HG03342 (cell line): ENCODE measurements at regions not wholly inside any gene's neighbourhood (a gene's known extent, or its start where the extent isn't known, plus 50 kb on each side); places are given as distances from the start of the nearest gene placed in this dataset.

Source experiments
- ATAC-seq: cut with Tn5 transposase; IDR thresholded peaks from one replicate; pipeline ENCODE4 v1.9.1; 2021; ENCODE audit warnings: mild to moderate bottlenecking, moderate library complexity; ENCODE audit not compliant: unreplicated experiment

DNA sequence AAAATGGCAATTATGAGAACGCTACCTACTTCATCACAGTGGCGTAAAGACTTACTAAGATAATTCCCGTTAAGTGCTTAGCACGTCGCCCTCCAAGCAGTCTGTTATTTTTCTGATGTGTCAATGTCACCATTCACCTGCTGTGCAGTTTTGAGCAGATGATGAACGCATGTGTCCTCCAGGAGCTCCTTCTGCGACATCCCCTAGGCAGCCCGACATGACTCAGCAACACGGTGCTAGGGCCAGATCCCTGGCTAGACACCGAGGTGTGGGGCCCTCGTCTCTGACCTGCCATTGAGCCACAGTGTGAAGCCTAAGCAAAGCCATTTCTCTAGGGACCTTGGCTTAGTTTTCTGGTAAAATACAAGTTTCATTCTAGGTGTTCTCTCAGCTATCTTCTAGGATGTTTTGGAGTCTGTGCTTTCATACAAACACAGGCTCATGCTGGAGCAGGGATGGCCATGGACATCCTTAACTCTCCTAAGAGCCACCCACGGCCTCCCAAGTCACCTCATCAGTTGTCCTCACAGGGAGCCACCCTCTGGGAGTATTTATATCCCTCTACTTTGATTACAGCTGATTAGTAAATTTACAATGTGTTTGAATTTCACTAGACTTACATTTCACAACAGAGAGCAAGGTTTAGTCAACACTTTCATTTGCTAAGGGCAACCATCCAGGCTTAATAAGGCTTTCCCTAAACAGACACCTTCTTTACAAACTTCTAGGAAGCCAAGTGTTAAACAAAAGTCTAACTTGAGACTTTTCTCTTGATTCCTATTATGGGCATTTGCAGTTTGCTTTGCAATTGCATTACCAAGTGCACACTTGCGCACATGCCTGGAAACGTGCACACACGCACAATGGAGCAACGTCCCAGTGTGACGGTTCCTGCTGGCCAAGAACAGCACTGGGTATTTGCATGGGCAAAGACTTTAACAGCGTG lies 376.8 kb upstream of the ID2 start:
- no peak for ATAC-seq

DNA sequence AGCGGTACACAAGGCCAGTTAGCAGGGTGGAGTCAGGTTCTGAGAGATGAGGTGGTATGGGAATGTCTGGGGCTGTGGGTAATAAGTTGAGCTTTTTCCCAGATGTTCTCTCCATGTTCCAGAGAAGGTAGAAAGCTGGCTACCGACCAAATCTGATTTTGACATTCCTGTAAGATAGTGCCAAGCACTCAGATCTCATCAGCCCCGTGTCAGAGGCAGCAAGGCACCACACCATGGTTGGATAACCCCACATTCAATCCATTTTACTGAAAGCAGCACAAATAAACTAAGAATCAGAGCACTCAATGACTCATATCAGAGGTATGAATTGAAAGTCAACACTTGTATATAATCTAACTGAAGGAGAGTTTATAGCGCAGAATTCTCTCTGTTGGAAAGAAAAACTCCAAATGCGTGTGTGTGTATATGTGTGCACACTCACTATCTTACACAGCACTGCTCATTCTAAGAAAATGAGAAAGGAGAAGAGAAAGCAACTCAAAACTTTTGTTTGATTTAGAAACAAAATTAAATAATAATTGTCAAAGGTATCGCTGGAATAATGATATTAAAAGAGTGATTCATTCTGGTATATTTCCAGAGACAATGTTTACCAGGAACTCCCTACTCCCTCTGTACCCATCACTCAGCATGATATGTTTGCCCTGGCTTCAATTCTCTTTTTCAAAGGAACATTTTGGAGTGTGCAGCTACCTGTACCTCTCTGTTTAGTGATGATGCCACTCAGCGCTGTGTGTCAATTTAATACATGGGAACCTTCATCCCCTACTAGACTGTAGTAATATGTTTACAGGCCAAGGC lies 375.1 kb upstream of the ID2 start:
- no peak for ATAC-seq

DNA sequence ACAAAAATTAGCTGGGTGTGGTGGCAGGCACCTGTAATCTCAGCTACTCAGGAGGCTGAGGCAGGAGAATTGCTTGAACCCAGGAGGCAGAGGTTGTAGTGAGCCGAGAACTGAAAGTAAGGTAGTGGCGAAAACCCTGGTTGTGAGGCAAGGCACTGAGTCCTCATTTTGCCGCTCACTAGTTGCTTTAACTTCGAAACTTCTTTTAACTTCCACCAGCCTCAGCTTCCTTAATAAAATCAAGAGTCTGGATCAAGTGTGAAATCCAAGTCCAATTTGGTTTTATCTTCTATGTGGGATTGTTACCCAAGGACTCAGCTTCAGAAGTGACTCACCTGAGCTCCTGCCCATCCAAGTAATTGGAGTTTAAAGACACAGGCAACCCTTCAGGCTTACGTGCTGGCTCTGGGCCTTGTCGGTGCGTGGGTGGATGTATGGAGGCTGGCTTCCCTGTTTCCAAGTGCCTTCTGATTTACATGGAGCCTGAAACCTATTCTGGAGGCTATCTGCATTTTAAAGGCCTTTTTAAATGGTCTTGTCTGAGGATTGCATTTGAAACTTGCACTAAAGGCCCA lies 374.2 kb upstream of the ID2 start:
- ATAC-seq = no peak

DNA sequence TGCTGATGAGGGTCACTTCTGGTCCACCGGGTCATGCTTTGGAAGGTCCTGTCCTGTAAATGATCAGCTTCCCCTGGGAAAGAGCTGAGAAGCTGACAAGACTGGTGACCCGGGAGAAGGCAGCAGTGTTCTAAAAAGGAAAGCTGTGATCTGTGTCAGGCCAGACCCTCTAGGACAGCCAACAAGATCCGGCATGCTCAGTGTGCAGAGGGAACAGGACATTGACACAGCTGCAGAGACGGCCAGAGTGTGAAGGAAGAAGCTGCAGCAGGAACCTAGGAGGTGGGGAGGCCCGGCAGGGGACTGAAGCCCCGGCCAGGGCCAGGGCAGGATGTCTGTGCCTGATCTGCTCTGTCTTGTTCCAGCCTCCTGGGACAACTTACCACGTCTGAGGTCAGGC lies 372.7 kb upstream of the ID2 start:
- ATAC-seq = no peak

DNA sequence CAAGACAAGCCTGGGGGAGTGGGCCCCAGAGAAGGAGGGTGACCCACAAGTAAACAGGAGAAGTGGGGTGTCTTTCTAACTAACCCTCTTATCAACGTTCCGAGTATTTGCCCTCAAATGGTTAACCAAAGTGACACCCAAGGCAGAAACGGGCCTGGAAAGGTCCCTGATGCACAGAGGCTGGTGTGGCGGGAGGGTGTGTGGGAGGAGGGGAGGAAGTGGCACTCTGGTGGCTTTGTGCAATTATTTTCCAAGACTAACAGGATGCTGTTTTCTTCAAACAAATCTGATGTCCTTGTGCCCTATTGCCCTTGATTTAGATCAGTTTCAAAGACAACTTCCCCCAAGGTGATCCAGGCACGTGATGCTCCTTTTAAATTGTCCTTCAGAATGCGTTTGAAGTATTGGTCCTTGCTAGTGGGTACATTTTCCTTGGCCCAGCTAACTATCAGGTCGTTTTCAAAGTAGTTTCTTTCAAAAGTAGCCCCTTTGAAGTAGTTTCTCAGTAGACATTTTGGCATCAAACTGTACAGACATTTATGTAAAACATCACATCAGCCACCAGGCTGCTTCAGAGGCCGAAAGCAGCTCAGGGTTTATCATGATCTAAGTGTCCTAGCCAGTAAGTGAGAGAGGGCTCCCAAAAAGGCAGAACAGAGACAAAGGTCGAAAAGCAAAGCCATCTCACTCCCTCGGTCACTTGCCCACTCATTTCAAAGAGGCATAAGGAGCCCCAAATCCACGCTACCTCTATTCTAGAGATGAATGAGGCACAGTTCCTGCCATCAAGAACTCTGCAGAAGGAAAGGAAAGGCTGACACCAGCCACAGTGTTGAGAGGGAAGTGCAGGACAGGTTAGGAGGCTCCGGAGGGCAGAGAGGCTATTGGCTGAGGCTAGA lies 371.1 kb upstream of the ID2 start:
- ATAC-seq = no peak

DNA sequence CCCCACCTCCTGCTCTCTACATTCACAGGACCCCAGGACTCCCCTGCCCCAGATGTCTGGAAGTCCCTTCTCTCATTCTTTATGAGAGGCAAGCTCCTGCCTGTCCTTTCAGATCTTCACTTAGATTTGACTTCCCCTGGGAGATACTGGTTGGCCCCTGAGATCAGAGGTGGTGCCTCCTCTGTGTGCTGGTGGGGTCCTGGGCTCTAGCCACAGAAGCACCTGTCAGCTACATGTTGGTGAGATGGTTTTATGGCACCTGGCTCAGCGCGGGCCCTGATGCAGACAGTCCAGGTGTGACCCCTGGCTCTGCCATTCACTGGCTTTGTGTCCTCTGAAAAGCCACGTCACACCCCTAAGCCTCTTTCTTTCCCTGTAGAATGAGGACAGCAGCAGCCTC lies 369.6 kb upstream of the ID2 start:
- ATAC-seq = no peak

DNA sequence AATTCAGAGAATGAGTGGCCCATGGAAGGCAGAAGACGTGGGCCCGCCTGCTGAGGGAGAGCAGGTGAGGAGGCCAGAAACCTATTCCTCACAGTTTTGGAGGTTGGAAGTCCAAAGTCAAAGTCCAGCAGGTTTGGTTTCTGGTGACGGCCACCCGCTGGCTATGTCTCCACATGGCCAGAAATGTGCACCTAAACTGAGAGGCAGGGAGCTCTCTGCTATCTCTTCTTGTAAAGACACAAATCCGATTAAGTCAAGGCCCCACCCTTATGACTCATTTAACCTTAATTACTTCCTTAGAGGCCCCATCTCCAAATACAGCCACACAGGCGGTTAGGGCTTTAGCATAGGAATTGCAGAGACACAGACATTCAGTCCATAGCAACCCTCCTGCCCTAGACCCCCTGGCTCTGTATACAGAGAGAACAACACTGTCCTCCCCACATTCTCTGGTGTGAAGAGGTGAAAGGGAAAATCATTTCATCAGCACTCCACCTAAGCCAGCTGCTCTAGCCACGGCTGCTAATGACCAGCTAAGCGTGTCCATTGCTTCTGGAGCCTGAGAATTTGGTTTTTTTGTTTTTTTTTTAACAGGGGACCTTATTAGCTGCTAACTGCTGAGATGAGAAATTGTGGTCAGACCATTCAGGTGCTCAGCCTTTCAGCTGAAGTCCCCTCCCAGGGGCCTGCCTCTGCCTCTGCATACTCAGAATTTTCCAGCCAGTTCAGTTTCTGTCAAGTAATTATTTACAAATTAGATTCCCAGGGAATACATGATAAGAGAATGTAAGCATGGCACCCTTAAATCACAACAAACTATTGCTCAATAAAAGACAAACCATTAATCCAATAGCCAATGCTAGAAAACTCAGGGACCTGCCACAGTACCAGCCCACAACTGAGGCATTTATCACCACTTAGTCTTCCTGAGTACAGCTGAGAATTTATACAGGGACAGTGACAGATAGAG lies 368.7 kb upstream of the ID2 start:
- peak; percentile 82 for ATAC-seq

DNA sequence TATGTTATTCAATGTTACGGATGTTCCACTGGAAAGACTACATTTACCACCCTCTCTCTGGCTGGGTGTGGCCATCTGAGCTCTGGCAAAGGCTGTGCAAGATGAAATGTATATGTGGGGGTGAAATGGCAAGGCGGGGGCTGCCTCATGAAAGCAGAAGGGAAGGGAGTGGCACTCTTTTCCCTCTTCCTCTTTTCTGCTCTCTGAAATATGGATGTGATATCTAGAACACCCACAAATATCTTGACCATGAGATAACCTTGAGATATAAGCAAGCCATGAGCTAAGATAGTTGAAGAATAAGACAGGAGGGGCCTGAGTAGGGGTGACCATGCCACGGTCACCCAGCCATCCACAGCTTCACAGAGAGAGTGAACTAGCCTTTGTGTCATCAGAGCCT lies 367.8 kb upstream of the ID2 start:
- no peak for ATAC-seq

DNA sequence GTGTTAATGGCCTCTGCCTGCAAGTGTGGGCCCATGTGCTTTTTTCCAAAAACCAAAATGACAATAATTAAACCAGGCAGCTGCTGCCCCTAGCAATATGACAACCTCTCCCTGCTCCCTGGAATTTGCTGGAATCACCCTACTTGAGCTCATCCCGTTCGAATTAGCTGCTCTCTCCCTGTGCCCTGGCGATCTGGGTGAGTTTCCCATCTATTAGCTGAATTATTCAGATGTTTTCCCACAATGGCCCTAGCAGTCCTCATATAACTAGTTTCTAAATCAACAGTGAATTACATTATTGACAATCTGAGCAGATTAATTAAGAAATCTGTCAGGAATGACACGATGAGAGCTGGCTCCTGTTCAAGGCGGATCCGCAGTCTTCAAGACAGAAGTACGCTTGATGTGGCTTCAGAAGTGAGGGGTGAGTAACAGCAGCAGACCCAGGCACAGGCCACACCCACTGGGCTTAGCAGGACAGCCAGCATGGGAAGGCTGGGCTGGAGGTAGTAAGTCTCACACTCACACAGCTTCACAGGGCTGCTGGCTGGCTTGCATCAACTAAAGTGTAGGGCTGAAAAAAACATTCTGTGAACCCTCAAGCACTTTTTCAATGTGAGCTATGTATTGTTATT lies 366.2 kb upstream of the ID2 start:
- no peak for ATAC-seq

DNA sequence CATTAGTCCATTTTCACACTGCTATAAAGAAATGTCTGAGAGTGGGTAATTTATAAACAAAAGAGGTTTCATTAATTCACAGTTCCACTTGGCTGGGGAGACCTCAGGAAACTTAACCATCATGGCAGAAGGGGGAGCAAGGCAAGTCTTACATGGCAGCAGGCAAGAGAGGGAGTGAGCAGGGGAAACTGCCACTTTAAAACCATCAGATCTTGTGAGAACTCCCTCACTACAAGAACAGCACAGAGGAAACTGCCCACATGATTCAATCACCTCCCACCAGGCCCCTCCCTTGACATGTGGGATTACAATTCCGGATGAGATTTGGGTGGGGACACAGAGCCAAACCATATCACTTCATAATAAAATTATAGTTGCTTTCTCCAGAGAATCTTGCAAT lies 365.5 kb upstream of the ID2 start:
- no peak for ATAC-seq

DNA sequence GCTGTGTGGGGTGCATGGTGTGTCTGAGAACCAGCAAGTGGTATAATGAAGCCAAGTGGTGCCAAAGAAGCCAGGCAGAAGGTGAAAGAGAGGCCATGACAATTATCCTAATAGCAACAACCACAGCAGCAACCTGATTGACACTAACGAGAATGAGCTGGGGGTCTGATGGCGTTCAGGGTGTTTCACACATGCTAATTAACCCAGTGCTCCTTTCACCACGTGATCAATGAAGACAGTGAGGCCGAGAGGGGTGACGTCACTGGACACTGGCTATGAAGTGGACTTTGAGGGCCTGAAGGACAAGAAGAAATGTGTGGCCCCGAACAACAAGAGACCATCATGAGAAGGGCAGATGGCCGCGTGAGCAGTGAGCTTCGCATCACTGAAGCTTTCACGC lies 364.4 kb upstream of the ID2 start:
- ATAC-seq = no peak

DNA sequence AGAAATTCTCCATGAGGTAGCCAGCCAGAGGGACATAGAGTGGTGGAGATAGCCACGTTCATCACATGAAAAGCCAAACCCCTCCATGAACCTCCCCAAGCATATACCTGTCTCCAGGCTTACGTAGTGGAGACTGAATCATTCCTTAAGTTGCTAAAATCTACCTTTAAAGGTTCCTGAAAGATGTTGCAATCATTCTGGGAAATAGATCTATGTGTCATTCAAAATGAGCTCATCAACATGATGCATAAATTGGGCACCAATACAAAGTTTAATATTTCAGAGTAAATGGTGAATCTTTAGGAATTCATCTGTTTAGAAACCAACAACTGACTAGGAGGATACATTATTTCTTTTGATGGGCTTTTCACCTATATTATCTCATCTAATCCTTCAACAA lies 362.6 kb upstream of the ID2 start:
- no peak for ATAC-seq

DNA sequence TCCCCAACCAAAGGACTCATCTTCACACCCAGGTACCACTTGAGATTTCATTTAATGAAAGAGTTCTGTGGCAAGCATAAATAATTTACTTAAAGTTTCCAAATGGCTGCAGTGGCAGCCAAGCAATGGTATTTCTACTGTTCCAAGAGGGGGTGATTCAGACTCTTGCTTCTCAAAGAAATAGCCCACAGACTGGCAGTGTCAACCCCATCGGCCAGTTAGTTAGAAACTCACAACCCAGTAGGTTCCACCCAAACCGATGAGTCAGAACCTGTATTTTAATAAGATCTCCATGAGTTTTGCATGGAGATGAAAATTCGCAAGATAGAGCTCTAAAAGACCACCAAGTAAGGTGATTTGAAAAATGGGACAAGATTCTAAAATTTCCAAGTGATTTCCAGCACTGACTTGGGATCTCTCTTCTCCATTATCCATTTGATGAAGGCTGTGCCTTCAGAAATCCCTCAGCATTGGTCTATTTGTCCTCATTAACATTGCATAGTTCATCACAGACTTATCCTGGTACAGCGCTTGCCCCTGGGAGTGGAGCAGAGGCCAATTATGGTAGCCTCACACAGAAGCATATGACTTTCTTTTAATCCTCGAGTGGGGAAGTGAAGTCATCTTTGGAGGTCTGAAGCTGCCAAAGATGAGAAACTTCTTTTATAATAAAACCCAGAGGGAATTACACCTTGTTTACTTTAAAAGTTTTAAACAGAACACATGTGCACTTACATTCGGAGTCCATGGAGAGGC lies 361.4 kb upstream of the ID2 start:
- no peak for ATAC-seq

DNA sequence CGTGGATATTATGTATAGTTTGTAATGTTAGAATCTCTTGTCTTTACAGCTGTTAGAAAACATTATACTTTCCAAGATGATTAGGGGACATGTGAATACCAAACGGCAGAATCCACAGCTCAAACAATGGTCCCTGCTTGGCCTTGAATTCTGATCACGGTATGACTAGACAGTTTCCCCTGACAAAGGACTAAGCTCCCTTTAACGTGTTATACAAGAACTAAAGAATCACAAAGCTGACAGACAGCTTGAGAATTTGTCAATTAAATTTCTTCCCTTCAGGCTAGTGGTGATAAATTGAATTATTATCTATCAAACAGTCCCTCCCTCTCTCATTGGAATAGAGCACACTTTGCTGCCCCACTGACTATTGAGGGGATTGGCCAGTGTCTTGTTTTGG lies 359.2 kb upstream of the ID2 start:
- ATAC-seq = no peak

DNA sequence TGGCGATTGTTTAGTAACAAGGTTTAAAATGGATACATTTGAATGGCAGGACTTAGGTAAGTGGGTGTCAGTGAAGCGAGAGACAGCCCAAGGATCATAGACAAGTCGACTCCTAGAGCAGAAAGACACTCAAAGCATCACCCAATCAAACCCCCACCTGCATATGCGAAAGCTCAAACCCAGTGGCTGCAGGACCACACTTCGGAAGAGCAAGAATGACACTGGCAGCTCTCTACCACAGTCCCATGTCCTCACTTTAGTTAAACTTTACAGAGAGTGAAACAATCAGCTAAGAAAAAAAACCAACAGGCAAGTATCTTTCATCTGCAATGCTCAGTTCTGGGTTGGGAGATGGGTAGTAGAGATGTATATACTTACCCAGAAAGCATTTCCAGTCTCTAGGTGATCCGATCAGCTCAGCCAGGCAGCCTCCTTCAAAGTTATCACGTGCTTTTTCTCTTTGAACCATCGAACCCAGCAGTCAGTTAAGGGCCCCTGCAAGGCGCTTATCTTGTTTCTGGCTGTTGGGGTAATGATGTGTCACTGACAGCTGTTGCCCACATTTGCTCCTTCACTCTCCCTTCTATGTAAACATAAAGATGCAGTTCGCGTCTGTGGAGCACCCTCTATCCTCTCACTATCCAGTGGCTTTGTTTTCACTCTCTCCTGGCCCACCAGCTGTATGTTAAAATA lies 357.5 kb upstream of the ID2 start:
- ATAC-seq = no peak

DNA sequence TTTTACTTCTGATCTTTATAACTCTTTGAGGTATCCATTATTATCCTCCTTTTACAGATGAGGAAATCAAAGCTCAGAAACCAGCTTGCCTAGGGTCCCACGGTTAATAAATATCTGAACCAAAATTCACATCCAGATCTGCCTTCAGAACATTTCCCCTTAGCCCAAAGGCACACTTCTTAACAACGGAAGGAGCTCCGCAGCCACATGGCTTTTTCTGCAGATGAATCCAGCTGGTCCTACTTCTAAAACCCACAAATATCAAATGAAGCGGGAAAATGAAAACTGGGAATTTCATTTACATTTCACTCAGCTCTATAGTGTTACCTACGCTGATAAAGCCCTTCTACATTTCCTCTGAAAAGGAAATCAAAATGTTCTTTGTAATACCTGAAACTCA lies 357.0 kb upstream of the ID2 start:
- no peak for ATAC-seq

DNA sequence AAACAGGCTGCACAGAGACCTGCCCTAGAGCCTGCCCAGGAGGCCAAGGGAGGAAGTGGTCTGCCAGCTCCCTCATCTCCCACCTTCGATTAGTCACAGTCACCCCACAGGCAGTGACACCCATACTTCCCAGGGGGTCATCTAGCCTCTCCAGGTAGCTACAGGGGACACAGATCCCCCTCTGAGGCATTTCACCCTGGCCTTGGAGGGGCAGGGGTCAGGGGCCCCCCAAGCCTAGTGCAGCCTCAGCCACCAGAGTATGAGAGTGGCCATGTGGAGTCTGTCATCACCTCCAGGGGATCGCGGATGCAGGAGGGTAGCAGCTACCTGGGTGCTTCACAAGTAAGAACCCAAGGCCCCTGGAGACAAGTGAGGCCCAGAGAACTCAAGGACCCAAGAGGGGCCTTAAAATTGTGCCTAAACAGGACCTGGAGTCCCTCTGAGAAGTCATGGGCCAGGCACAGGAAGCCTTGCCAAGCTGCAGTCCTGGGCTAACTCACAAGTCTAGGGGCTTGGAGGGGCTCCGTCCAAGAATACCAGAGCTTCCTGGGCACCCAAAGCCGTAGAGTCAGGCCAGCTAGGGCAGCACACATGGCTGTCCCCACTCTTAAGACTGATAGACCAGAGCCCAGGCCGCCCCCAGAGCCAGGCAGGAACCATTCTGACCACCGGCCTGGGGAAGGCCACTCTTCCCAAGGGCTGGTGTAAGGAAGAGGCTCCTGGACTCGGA lies 354.3 kb upstream of the ID2 start:
- ATAC-seq = no peak
